ENCODE measurements at regions not wholly inside any gene's neighbourhood (a gene's known extent, or its start where the extent isn't known, plus 50 kb on each side); places are given as distances from the start of the nearest gene placed in this dataset.
"Not testable (repeated sequence)": the region's sequence is repeated elsewhere in the genome, so short reads cannot be mapped to it uniquely, and the experiment has no call there.

GRCh38 chr10:28892818-28893547 is 215.7 kb downstream of the BAMBI start:
- FAIRE-seq (no peak), DNase-seq (ENCODE audit: low spot score) (no peak)

- FAIRE-seq (no peak), DNase-seq (ENCODE audit: low spot score) (no peak)
Measured at GRCh38 chr10:28894146-28894545, 216.8 kb downstream of the BAMBI start.

DNA sequence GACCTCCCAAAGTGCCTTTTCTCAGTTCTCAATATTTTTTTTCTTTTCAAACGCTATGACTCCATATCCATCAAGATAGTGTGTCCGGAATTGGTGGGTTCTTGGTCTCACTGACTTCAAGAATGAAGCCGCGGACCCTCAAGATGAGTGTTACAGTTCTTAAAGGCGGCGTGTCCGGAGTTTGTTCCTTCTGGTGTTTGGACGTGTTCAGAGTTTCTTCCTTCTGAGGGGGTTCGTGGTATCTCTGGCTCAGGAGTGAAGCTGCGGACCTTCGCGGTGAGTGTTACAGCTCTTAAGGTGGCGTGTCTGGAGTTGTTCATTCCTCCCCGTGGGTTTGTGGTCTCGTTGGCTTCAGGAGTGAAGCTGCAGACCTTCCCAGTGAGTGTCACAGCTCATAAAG is 218.3 kb downstream of the BAMBI start:
- FAIRE-seq, result not testable (repeated sequence)

DNA sequence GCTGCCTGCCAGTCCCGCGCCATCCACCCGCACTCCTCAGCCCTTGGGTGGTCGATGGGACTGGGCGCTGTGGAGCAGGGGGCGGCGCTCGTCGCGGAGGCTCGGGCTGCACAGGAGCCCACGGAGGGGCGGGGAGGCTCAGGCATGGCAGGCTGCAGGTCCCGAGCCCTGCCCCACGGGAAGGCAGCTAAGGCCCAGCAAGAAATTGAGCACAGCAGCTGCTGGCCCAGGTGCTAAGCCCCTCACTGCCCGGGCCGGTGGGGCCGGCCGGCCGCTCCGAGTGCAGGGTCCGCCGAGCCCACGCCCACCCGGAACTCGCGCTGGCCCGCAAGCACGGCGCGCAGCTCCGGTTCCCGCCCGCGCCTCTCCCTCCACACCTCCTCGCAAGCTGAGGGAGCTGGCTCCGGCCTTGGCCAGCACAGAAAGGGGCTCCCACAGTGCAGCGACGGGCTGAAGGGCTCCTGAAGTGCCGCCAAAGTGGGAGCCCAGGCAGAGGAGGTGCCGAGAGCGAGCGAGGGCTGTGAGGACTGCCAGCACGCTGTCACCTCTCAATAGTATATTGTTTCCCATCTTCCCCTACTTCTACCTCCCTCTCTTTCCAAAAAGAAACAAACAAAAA is 219.6 kb downstream of the BAMBI start:
- FAIRE-seq; DNase-seq (ENCODE audit: low spot score): not testable (repeated sequence)

More for the DNA sequence above, 218.3 kb downstream of the BAMBI start:
- not testable (repeated sequence) for DNase-seq (ENCODE audit: low spot score)

GRCh38 chr10:28897617-28898464 is 220.5 kb downstream of the BAMBI start:
- no peak for FAIRE-seq
- no peak for DNase-seq (ENCODE audit: low spot score)

DNA sequence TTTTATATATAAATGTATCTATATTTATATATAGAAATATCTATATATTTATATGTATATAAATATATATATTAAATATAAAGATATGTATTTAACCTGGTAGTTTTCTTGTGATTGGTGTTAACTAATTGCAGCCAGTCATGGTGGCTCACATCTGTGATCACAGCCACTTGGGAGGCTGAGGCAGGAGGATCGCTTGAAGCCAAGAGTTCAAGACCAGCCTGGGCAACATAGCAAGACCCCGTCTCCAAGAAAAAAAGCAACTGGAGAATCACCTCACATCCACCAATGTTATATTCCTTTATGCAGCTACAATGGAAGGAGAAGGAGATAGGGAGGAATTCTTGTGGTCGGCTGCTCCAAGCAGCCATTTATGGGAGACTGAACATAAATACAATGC is 224.9 kb downstream of the BAMBI start:
- no peak for DNase-seq (ENCODE audit: low spot score)
- no peak for FAIRE-seq

- no peak for FAIRE-seq
- DNase-seq (ENCODE audit: low spot score), result no peak
Measured at GRCh38 chr10:28903063-28903462, 225.7 kb downstream of the BAMBI start.

DNA sequence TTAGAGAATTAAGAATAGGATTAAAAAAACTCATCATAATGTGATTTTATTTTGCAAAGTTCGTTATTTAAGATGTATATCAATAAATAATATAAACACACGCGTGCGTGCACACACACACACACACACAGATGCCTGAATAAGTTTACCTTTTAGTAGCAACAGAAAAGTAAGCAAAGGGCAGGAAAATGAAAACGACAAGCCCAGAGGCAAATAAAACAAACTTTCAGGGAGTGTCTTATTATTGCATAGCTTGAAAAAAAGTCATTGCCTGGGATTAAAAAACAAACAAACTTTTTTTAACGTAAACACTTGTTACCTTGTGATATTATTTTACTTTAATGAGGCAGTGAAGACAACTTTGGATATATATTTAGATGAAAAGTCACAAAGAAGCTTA is 226.4 kb downstream of the BAMBI start:
- DNase-seq (ENCODE audit: low spot score) (no peak), FAIRE-seq (no peak)

GRCh38 chr10:28905371-28905770 is 228.1 kb downstream of the BAMBI start:
- FAIRE-seq, result no peak
- no peak for DNase-seq (ENCODE audit: low spot score)

GRCh38 chr10:28906011-28906411 is 228.7 kb downstream of the BAMBI start:
- FAIRE-seq (no peak), DNase-seq (ENCODE audit: low spot score) (no peak)

- no peak for DNase-seq (ENCODE audit: low spot score)
- no peak for FAIRE-seq
Measured at GRCh38 chr10:28906415-28906814, 229.1 kb downstream of the BAMBI start.

DNA sequence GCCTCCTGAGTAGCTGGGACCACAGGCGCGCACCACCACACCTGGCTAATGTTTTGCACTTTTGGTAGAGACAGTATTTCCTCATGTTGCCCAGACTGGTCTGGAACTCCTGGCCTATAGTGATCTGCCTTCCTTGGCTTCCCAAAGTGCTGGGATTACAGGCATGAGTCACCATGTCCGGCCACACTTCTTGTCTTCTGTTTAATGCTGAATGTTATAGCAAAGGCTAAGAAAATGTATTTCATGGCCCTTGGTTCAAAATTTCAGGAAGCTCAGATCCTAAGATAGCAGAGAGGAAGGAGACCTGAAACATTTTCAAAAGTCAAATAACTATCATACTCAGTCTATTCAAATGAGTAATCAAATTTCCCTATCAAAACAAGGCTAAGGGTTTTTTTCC is 229.6 kb downstream of the BAMBI start:
- DNase-seq (ENCODE audit: low spot score) (no peak), FAIRE-seq (no peak)

DNA sequence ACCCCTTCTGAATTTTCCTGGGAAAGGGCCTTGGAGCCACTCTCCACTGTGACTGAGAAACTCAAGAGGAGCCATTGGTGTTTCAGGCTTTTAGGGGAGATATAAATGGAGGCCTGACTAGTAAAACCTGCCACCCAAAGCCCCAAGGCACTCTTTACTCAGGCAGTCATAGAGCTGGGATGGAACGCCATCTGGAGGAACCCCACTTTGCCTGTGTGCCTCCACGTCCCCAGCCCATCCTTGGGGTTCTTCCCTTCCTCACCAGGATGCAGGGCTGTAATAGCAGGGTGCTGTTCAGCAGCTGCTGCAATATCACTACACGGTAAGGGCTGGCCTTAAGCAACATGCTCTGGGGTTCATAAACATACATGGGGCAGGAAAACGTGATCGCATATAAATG is 232.6 kb downstream of the BAMBI start:
- DNase-seq (ENCODE audit: low spot score) (no peak), FAIRE-seq (no peak)

DNA sequence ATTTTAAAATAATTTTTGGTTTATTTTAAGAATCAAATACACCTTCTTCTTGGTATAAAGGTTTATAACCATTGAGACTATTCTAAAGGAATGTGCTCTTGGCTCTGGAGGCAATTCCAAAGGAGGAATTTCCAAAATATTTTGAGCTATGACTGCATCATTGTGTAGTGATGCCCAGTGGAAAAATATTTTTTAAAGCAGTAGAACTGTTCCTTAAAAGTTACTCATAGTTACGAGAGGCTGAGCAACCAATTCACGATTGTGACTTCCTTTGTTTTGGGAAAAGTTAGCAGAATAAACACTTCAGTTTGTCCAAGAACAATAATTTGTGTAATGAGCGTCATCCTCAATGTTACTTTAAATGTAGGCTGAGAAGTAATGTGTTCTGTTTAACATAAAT is 233.6 kb downstream of the BAMBI start:
- DNase-seq (ENCODE audit: low spot score), result no peak
- no peak for FAIRE-seq

- FAIRE-seq; DNase-seq (ENCODE audit: low spot score): not testable (repeated sequence)
Measured at GRCh38 chr10:28911511-28911910, 234.2 kb downstream of the BAMBI start.

DNA sequence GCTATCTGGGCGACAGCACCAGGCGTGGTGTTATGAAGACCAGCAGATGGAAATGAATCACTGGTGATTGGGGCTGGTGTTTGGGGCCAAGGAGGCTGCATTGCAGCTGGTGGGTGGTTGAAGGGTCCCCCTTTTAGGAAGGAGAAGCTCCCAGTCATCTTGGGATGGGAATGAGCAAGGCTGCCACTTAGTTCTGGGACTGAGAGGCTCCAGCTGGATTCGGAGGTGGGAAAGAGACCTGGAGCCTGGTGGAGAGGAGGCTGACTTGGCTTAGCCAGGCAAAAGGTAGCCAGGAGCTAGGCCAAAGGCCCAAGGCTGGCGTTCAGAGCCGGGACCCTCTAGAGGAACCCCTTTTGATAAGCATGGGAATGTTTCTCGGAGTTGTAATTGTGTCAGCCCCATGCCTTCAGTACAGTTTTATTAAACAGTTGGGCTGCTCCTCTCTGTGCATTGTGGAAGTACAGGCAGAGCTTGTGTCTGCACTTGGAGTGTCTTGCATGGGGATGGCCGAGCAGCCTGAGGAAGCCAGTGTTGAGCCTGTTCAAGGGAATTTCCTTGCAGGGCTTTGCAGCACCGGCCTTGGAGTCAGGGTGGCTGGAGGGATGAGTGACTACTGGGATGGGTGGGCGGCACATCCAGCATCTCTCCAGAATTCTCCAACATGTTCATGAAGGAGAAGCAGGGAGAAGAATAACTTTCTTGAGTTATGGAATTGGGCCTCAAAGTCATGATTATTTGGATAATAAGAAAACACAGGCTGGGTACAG is 234.9 kb downstream of the BAMBI start:
- no peak for FAIRE-seq

GRCh38 chr10:28913436-28914237 is 236.3 kb downstream of the BAMBI start:
- DNase-seq (ENCODE audit: low spot score) (no peak), FAIRE-seq (no peak)

More for the DNA sequence above, 234.9 kb downstream of the BAMBI start:
- no peak for DNase-seq (ENCODE audit: low spot score)

DNA sequence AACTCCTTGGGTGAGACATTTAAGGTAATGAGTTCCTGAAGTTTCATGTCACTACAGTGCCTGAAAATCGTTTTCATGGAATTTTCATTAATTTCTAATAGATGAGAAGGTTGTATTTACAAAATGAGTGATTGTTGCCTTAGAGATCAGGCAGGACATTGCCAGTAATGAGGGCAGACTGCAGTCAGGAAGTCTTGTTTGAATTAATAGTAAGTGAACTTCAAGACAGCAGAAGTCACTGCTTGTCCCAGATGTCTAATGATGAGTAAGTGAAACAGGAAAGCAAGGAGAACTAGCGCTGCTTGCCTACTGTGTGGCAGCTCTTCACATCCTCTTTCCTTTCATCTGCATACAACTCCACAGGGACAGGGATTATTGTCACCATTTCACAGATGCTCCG is 237.4 kb downstream of the BAMBI start:
- DNase-seq (ENCODE audit: low spot score) (no peak), FAIRE-seq (no peak)

GRCh38 chr10:28915989-28916588 is 238.8 kb downstream of the BAMBI start:
- FAIRE-seq, result no peak
- DNase-seq (ENCODE audit: low spot score), result no peak

- DNase-seq (ENCODE audit: low spot score), result no peak
- peak; percentile 96 for FAIRE-seq
Measured at GRCh38 chr10:28920091-28920490, 242.8 kb downstream of the BAMBI start.

All from urothelium cell line (cell line).